Fibroblast of the aortic adventitia (primary cell): ENCODE measurements at regions not wholly inside any gene's neighbourhood (a gene's known extent, or its start where the extent isn't known, plus 50 kb on each side); places are given as distances from the start of the nearest gene placed in this dataset.

Source experiments
- DNase-seq: peaks from one replicate; pipeline ENCODE4 v3.0.0-alpha.2; 2010; ENCODE audit warnings: low read depth
- H3K4me3 ChIP-seq: 2 replicates; pipeline ENCODE4 v1.5.1; 2011; ENCODE audit warnings: low read depth, mild to moderate bottlenecking, control low read depth, low read length, moderate library complexity
- CTCF ChIP-seq: IDR thresholded peaks from 2 replicates; pipeline ENCODE4 v1.5.1; 2011; ENCODE audit warnings: mild to moderate bottlenecking, low read length, control low read depth, inconsistent platforms; ENCODE audit not compliant: insufficient read depth

DNA sequence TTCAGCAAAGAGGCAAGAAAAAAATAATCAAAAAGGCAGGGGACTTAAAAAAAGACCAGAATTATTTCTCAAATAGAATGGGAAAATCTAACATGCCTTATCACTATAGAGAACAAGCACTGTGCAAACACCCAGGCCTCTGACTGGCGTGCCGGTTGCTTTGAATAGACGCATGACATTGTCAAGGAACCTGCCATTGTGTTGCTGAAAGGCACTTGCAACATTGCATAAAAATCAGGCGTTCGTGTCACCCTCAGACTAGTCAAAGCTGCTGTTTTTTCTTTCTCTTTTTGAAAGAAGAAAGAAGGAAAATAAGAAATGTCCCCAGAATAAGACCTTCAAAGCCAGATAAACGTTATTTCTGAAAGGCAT is 549.3 kb upstream of the CADM1 start:
- no peak for DNase-seq
- TF ChIP-seq CTCF: no peak
- no peak overlapping the region for H3K4me3 ChIP-seq

- no peak overlapping the region for H3K4me3 ChIP-seq
- TF ChIP-seq CTCF: no peak
- DNase-seq: no peak
Measured at GRCh38 chr11:116052603-116053547, 548.7 kb upstream of the CADM1 start.

- no peak for DNase-seq
- no peak for TF ChIP-seq CTCF
- no peak overlapping the region for H3K4me3 ChIP-seq
Measured at GRCh38 chr11:116051494-116051893, 547.3 kb upstream of the CADM1 start.

DNA sequence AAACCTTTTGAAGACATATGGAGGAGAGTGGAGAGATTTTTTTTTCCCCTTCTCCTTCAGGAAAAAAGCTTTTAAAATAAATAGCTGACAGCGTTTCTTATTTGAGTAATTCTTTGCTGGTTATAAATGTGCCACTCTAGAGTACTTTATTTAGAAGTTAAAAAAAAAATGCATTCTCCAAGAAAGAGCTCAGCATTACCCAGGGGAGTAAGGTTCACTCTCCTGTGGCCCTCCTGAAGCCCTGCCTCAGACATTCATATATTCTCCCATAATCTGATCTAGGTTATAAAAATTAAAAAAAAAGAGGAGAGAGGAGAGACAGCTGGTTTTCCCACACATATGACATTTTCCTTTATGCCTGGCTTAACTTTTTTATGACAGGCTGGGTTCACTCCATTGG is 545.2 kb upstream of the CADM1 start:
- DNase-seq: no peak
- no peak for TF ChIP-seq CTCF
- no peak overlapping the region for H3K4me3 ChIP-seq

- TF ChIP-seq CTCF: no peak
- no peak overlapping the region for H3K4me3 ChIP-seq
- DNase-seq: no peak
Measured at GRCh38 chr11:116046127-116046526, 541.9 kb upstream of the CADM1 start.

DNA sequence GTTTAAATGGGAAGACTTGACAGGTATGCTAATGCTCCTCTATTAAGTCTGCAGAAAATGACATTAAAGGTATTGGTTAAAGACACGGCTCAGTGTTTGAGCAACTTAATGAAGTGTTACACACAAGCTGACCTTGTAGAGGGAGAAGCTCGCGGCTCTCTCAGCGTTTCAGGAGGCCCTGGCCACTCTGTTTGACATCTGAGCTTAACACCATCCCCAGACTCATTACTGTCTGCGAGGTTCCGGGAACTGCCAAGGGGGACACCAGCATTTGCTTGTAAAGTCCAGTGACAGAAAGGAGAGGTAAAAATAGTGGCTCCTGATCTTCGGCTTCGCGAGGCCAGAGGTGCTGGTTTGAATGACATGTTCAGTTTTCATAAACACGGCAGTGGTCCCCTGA is 540.7 kb upstream of the CADM1 start:
- no peak for TF ChIP-seq CTCF

More for the DNA sequence above, 540.7 kb upstream of the CADM1 start:
- DNase-seq: no peak
- no peak overlapping the region for H3K4me3 ChIP-seq
